IMR-90 (cell line): ENCODE measurements at regions not wholly inside any gene's neighbourhood (a gene's known extent, or its start where the extent isn't known, plus 50 kb on each side); places are given as distances from the start of the nearest gene placed in this dataset.

Source experiments
- ATAC-seq: fragments of 200-7000 bp; cut with Tn5 transposase; 2 replicates; pipeline ENCODE4 v1.9.1; 2020; ENCODE audit warnings: low read depth, mild to moderate bottlenecking, moderate library complexity
- BruUV-seq: library from RNA; stranded (reverse); fragments of 400-500 nt; replicated peaks from 2 replicates; lab custom pipeline; 2021; lab: Mats Ljungman, UMichigan
- CTCF ChIA-PET: fragments of 300-600 bp; formaldehyde crosslinking; extraction: SDS; loops from one replicate; lab custom pipeline; 2021; ENCODE audit warnings: antibody characterized with exemption; lab: Yijun Ruan, JAX
- POLR2A ChIA-PET: fragments of 300-600 bp; sonication (Branson Sonifier 250); formaldehyde crosslinking; loops from one replicate; lab custom pipeline; 2022; ENCODE audit warnings: antibody characterized with exemption; ENCODE audit not compliant: unreplicated experiment; lab: Charles Lee
- DNase-seq: peaks from one replicate; pipeline ENCODE4 v3.0.0; 2013
- H2AFZ ChIP-seq: replicated peaks from 2 replicates; pipeline ENCODE3; 2013; ENCODE audit warnings: low read length, mild to moderate bottlenecking; ENCODE audit not compliant: poor library complexity
- H2AK5ac ChIP-seq: 2 replicates; pipeline ENCODE4 v1.6.1; 2013; ENCODE audit warnings: low read depth, low read length, inconsistent platforms
- H2AK9ac ChIP-seq: replicated peaks from 2 replicates; pipeline ENCODE3; 2013; ENCODE audit warnings: mild to moderate bottlenecking, low read depth, low read length, moderate library complexity; ENCODE audit not compliant: poor library complexity
- H2BK120ac ChIP-seq: 2 replicates; pipeline ENCODE4 v1.6.1; 2013; ENCODE audit warnings: low read depth, low read length, inconsistent platforms
- H2BK15ac ChIP-seq: 3 replicates; pipeline ENCODE4 v1.6.1; 2013; ENCODE audit warnings: low read depth, low read length, inconsistent platforms
- H2BK20ac ChIP-seq: 2 replicates; pipeline ENCODE4 v1.6.1; 2013; ENCODE audit warnings: low read depth, mild to moderate bottlenecking, inconsistent platforms, low read length, moderate library complexity
- H2BK5ac ChIP-seq: 2 replicates; pipeline ENCODE4 v1.6.1; 2013; ENCODE audit warnings: mild to moderate bottlenecking, low read depth, low read length, inconsistent platforms; ENCODE audit not compliant: poor library complexity, severe bottlenecking
- H3K14ac ChIP-seq: replicated peaks from 2 replicates; pipeline ENCODE4 v1.6.1; 2013; ENCODE audit warnings: low read depth, low read length, inconsistent platforms
- H3K18ac ChIP-seq: 2 replicates; pipeline ENCODE4 v1.6.1; 2013; ENCODE audit warnings: low read depth, low read length, control low read depth
- H3K23ac ChIP-seq: 2 replicates; pipeline ENCODE4 v1.6.1; 2013; ENCODE audit warnings: low read depth, low read length, inconsistent platforms
- H3K27ac ChIP-seq: 2 replicates; pipeline ENCODE4 v1.5.1; 2013; ENCODE audit warnings: mild to moderate bottlenecking, control low read depth, low read length; ENCODE audit not compliant: insufficient read depth
- H3K27me3 ChIP-seq: 2 replicates; pipeline ENCODE4 v1.6.1; 2013; ENCODE audit warnings: low read length; ENCODE audit not compliant: control insufficient read depth, insufficient read depth
- H3K36me3 ChIP-seq: 2 replicates; pipeline ENCODE4 v1.6.1; 2013; ENCODE audit warnings: low read length, mixed read lengths; ENCODE audit not compliant: control insufficient read depth, insufficient read depth
- H3K4ac ChIP-seq: 2 replicates; pipeline ENCODE4 v1.6.1; 2013; ENCODE audit warnings: low read depth, low read length, inconsistent platforms
- H3K4me1 ChIP-seq: 2 replicates; pipeline ENCODE4 v1.6.1; 2013; ENCODE audit warnings: low read length, mixed read lengths; ENCODE audit not compliant: control insufficient read depth, insufficient read depth
- H3K4me2 ChIP-seq: 2 replicates; pipeline ENCODE4 v1.6.1; 2013; ENCODE audit warnings: low read depth, mild to moderate bottlenecking, control low read depth, low read length, moderate library complexity
- H3K4me3 ChIP-seq: 2 replicates; pipeline ENCODE4 v1.5.1; 2013; ENCODE audit warnings: low read depth, mild to moderate bottlenecking, control low read depth, low read length, moderate library complexity; ENCODE audit not compliant: insufficient read depth
- H3K56ac ChIP-seq: 2 replicates; pipeline ENCODE4 v1.6.1; 2013; ENCODE audit warnings: low read length, inconsistent platforms; ENCODE audit not compliant: insufficient read depth; ENCODE audit errors: extremely low read depth
- H3K79me1 ChIP-seq, 2 experiments: 2 replicates each; pipeline ENCODE4 v1.6.1; 2013; ENCODE audit warnings: low read length in 2 of 2, inconsistent platforms in 1 of 2, low read depth in 1 of 2
- H3K9ac ChIP-seq: 2 replicates; pipeline ENCODE4 v1.6.1; 2013; ENCODE audit warnings: low read depth, low read length, control low read depth
- H3K9me1 ChIP-seq: 2 replicates; pipeline ENCODE4 v1.6.1; 2013; ENCODE audit warnings: low read length, inconsistent platforms; ENCODE audit not compliant: insufficient read depth
- H3K9me3 ChIP-seq: 2 replicates; pipeline ENCODE4 v1.6.1; 2013; ENCODE audit warnings: low read length; ENCODE audit not compliant: control insufficient read depth, insufficient read depth
- H4K20me1 ChIP-seq: 2 replicates; pipeline ENCODE4 v1.6.1; 2013; ENCODE audit warnings: low read length, inconsistent platforms; ENCODE audit not compliant: insufficient read depth
- H4K5ac ChIP-seq: 2 replicates; pipeline ENCODE4 v1.6.1; 2013; ENCODE audit warnings: mild to moderate bottlenecking, low read depth, low read length, control low read depth
- H4K8ac ChIP-seq, 2 experiments: 2 replicates each; pipeline ENCODE4 v1.6.1; 2013; ENCODE audit warnings: low read depth in 2 of 2, low read length in 2 of 2, control low read depth in 1 of 2, inconsistent platforms in 1 of 2
- H4K91ac ChIP-seq: 2 replicates; pipeline ENCODE4 v1.6.1; 2013; ENCODE audit warnings: low read depth, low read length, inconsistent platforms; ENCODE audit not compliant: insufficient read depth
- BHLHE40 ChIP-seq: fragments of 150-350 bp; IDR thresholded peaks from 2 replicates; pipeline ENCODE4 v1.6.1; 2016; ENCODE audit warnings: mild to moderate bottlenecking, low read depth, low read length
- CEBPB ChIP-seq: IDR thresholded peaks from 2 replicates; pipeline ENCODE4 v1.6.1; 2012; ENCODE audit warnings: low read depth, low read length, improper control_type of control experiment
- CHD1 ChIP-seq: IDR thresholded peaks from 2 replicates; pipeline ENCODE4 v1.6.1; 2012; ENCODE audit warnings: low read depth, low read length, improper control_type of control experiment
- CTCF ChIP-seq: conservative IDR thresholded peaks from 2 replicates; pipeline ENCODE4 v1.5.1; 2012; ENCODE audit warnings: mild to moderate bottlenecking, low read depth, low read length, improper control_type of control experiment
- FOS ChIP-seq: fragments of 150-350 bp; IDR thresholded peaks from 2 replicates; pipeline ENCODE4 v1.6.1; 2016; ENCODE audit warnings: low read depth, low read length
- MAFK ChIP-seq: IDR thresholded peaks from 2 replicates; pipeline ENCODE4 v1.6.1; 2012; ENCODE audit warnings: low read depth, low read length, improper control_type of control experiment
- MAZ ChIP-seq: IDR thresholded peaks from 2 replicates; pipeline ENCODE4 v1.6.1; 2012; ENCODE audit warnings: low read depth, mild to moderate bottlenecking, low read length, improper control_type of control experiment, moderate library complexity, borderline replicate concordance
- MXI1 ChIP-seq: IDR thresholded peaks from 2 replicates; pipeline ENCODE4 v1.6.1; 2012; ENCODE audit warnings: low read depth, mild to moderate bottlenecking, low read length, moderate library complexity, borderline replicate concordance
- NFE2L2 ChIP-seq: fragments of 150-350 bp; IDR thresholded peaks from 2 replicates; pipeline ENCODE4 v1.6.1; 2016; ENCODE audit warnings: low read depth, mild to moderate bottlenecking, low read length
- RAD21 ChIP-seq: IDR thresholded peaks from 2 replicates; pipeline ENCODE4 v1.6.1; 2012; ENCODE audit warnings: low read length, improper control_type of control experiment
- RCOR1 ChIP-seq: IDR thresholded peaks from 2 replicates; pipeline ENCODE4 v1.6.1; 2012; ENCODE audit warnings: mild to moderate bottlenecking, low read length, improper control_type of control experiment; ENCODE audit not compliant: insufficient replicate concordance
- RFX5 ChIP-seq: IDR thresholded peaks from 2 replicates; pipeline ENCODE4 v1.8.0; 2012; ENCODE audit warnings: low read depth, mild to moderate bottlenecking, low read length, moderate library complexity
- USF2 ChIP-seq: fragments of 150-350 bp; IDR thresholded peaks from 2 replicates; pipeline ENCODE4 v1.6.1; 2017; ENCODE audit warnings: mild to moderate bottlenecking, antibody characterized with exemption, low read length, low read depth
- WGBS, 2 experiments: methylation state at CpG; one replicate each; pipeline versions ENCODE4 v1.1.5 to v1.1.7; 2013; ENCODE audit warnings: missing lambda C conversion rate in 2 of 2; ENCODE audit not compliant: insufficient read length in 1 of 2; ENCODE audit errors: extremely low coverage in 2 of 2; 5-methylcytosine and 5-hydroxymethylcytosine counted together
- dilution Hi-C: fragments of 300-500 bp; cut with HindIII; formaldehyde crosslinking; loops from one replicate; pipeline ENCODE4 v1.14.3; 2018; ENCODE audit warnings: low sequenced_read_pairs; ENCODE audit not compliant: unreplicated experiment
- in situ Hi-C: fragments of 300-500 bp; cut with MboI; formaldehyde crosslinking; loops from 3 replicates; pipeline ENCODE4 v1.14.3; 2019; ENCODE audit warnings: low sequenced_read_pairs, inconsistent platforms, mixed read lengths
- intact Hi-C: fragments of 100-400 bp; cut with micrococcal nuclease; formaldehyde crosslinking; loops from 2 replicates; pipeline ENCODE4 v1.10.0; 2022

- ChIA-PET CTCF (no interaction called here), POLR2A (no interaction called here)
- Histone ChIP-seq H3K4ac (no peak overlapping the region), H3K79me1 (no peaks in the 10 kb centered on the region), H3K27ac (no peak overlapping the region), H3K14ac (no peak overlapping the region), H3K27me3 (no peaks in the 10 kb centered on the region), H4K8ac (no peak overlapping the region), H3K9ac (no peak overlapping the region), H2AK9ac (no peak overlapping the region), H2BK20ac (no peak overlapping the region), H4K20me1 (no peaks in the 10 kb centered on the region), H4K91ac (no peak overlapping the region), H3K36me3 (no peaks in the 10 kb centered on the region), H3K9me3 (no peaks in the 10 kb centered on the region), H2AK5ac (no peak overlapping the region), H3K23ac (no peak overlapping the region), H2BK120ac (no peak overlapping the region), H2BK5ac (no peak overlapping the region), H3K9me1 (no peaks in the 10 kb centered on the region), H4K5ac (no peak overlapping the region), H3K18ac (no peak overlapping the region), H3K4me3 (no peak overlapping the region), H2AFZ (no peak overlapping the region), H3K4me2 (no peak overlapping the region), H3K4me1 (no peaks in the 10 kb centered on the region), H2BK15ac (no peak overlapping the region), H3K56ac (no peak overlapping the region)
- in situ Hi-C loops (no loop called here), intact Hi-C loops (no loop called here), dilution Hi-C loops (no loop called here)
- WGBS, 2 experiments, result no CpG with 5 or more reads among the region's 4 CpGs
- DNase-seq, result peak; percentile 2
- no peak for ATAC-seq
- BruUV-seq, result no TSS peak
- no peak for TF ChIP-seq RAD21
- no peak for TF ChIP-seq BHLHE40
- TF ChIP-seq CTCF, result no peak
- TF ChIP-seq FOS, result no peak
- no peak for TF ChIP-seq MAZ
- no peak for TF ChIP-seq NFE2L2
- TF ChIP-seq CEBPB, result no peak
- TF ChIP-seq RCOR1, result no peak
- no peak for TF ChIP-seq RFX5
- TF ChIP-seq MAFK, result no peak
- no peak for TF ChIP-seq CHD1
- TF ChIP-seq MXI1, result no peak
- TF ChIP-seq USF2, result no peak
These were observed 421.1 kb downstream of the PLOD2 start for GRCh38 chr3:145739926-145740325.
